Neural crest cell (in vitro differentiated cells): ENCODE measurements at regions not wholly inside any gene's neighbourhood (a gene's known extent, or its start where the extent isn't known, plus 50 kb on each side); places are given as distances from the start of the nearest gene placed in this dataset.

Experiments used
- DNase-seq: peaks from one replicate; pipeline ENCODE4 v3.0.0; 2021; ENCODE audit warnings: low read depth, mixed read lengths, low spot score
- H3K27ac Mint-ChIP-seq: one replicate; pipeline ENCODE4 v1.8.0; 2021; ENCODE audit warnings: mild to moderate bottlenecking, mixed read lengths; ENCODE audit not compliant: unreplicated experiment
- H3K27me3 Mint-ChIP-seq: 2 replicates; pipeline ENCODE4 v1.8.0; 2021; ENCODE audit warnings: low read depth, mild to moderate bottlenecking, mixed read lengths
- H3K36me3 Mint-ChIP-seq: 2 replicates; pipeline ENCODE4 v1.8.0; 2021; ENCODE audit warnings: low read depth, mild to moderate bottlenecking, mixed read lengths
- H3K4me1 Mint-ChIP-seq: 2 replicates; pipeline ENCODE4 v1.8.0; 2021; ENCODE audit warnings: mixed read lengths
- H3K4me3 Mint-ChIP-seq: one replicate; pipeline ENCODE4 v1.8.0; 2021; ENCODE audit warnings: mild to moderate bottlenecking, mixed read lengths
- H3K9me3 Mint-ChIP-seq: 2 replicates; pipeline ENCODE4 v1.8.0; 2021; ENCODE audit warnings: mixed read lengths
- TF ChIP-seq, protein P1 (sequence below): fragments of 200-600 bp; sonication (generic); conservative IDR thresholded peaks from 2 replicates; pipeline ENCODE4 v1.5.0; 2021; ENCODE audit warnings: antibody characterized with exemption, mild to moderate bottlenecking

GRCh38 chr16:35485915-35486314 is 2026.5 kb downstream of the TP53TG3F start:
- Mint-ChIP-seq H3K36me3 (peaks cover 3% of the 10 kb centered on the region), H3K4me1 (no peaks in the 10 kb centered on the region), H3K9me3 (peaks cover 21% of the 10 kb centered on the region), H3K27ac (no peak overlapping the region), H3K27me3 (no peaks in the 10 kb centered on the region), H3K4me3 (no peak overlapping the region)
- DNase-seq = no peak
- TF ChIP-seq, protein P1, sequence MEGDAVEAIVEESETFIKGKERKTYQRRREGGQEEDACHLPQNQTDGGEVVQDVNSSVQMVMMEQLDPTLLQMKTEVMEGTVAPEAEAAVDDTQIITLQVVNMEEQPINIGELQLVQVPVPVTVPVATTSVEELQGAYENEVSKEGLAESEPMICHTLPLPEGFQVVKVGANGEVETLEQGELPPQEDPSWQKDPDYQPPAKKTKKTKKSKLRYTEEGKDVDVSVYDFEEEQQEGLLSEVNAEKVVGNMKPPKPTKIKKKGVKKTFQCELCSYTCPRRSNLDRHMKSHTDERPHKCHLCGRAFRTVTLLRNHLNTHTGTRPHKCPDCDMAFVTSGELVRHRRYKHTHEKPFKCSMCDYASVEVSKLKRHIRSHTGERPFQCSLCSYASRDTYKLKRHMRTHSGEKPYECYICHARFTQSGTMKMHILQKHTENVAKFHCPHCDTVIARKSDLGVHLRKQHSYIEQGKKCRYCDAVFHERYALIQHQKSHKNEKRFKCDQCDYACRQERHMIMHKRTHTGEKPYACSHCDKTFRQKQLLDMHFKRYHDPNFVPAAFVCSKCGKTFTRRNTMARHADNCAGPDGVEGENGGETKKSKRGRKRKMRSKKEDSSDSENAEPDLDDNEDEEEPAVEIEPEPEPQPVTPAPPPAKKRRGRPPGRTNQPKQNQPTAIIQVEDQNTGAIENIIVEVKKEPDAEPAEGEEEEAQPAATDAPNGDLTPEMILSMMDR = no peak

GRCh38 chr16:35492225-35492624 is 2032.8 kb downstream of the TP53TG3F start:
- Mint-ChIP-seq H3K27ac (no peak overlapping the region), H3K27me3 (no peaks in the 10 kb centered on the region), H3K4me1 (no peaks in the 10 kb centered on the region), H3K9me3 (peaks cover 28% of the 10 kb centered on the region), H3K36me3 (peaks cover 3% of the 10 kb centered on the region), H3K4me3 (no peak overlapping the region)
- TF ChIP-seq, protein P1 = no peak
- no peak for DNase-seq

DNA sequence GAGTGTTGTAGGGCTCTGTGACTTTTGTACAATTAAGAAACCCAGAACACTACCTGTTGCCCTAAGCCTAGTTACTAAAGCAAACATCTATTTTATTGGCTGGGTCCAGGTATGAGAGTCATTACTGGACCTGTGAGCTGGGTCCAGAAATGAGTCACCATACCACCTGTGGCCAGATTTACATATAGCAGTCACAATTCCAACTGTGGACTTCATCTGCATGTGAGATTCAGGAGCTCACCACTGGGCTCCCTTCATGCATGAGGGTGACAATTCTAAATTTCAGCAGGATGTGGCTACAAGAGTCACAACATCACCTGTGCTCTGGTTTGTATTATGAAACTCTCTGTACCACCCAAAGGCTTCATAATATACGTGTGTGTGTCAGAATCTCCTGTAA is 2038.0 kb downstream of the TP53TG3F start:
- Mint-ChIP-seq H3K9me3 (peaks cover 19% of the 10 kb centered on the region), H3K4me3 (no peak overlapping the region), H3K27ac (no peak overlapping the region), H3K4me1 (no peaks in the 10 kb centered on the region), H3K36me3 (peaks cover 3% of the 10 kb centered on the region), H3K27me3 (no peaks in the 10 kb centered on the region)
- TF ChIP-seq, protein P1 = no peak
- no peak for DNase-seq

- Mint-ChIP-seq H3K4me1 (no peaks in the 10 kb centered on the region), H3K4me3 (no peak overlapping the region), H3K27me3 (no peaks in the 10 kb centered on the region), H3K9me3 (peaks cover 16% of the 10 kb centered on the region), H3K36me3 (peaks cover 6% of the 10 kb centered on the region), H3K27ac (no peak overlapping the region)
- no peak for DNase-seq
- TF ChIP-seq, protein P1 = no peak
Measured at GRCh38 chr16:35506018-35506897, 2046.8 kb downstream of the TP53TG3F start.

DNA sequence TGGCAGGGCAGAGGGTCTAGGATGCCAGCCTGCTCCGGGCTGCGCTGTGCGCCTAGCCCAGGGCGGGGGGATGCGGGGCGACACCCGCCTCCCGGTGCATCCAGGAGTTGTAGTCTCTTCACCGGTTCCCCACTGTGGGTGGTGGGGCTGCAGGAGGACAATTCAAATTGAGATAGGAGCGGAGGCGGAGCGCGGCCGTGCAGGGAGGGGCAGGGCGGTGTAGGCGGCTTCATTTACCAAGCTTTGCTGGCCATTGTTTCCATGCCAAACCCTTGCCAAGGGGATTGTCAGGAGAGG is 2047.4 kb downstream of the TP53TG3F start:
- Mint-ChIP-seq H3K27me3 (no peaks in the 10 kb centered on the region), H3K36me3 (peaks cover 6% of the 10 kb centered on the region), H3K4me1 (no peaks in the 10 kb centered on the region), H3K27ac (no peak overlapping the region), H3K4me3 (no peak overlapping the region), H3K9me3 (peaks cover 19% of the 10 kb centered on the region)
- DNase-seq = no peak
- TF ChIP-seq, protein P1 = no peak
